ENCODE measurements at regions not wholly inside any gene's neighbourhood (a gene's known extent, or its start where the extent isn't known, plus 50 kb on each side); places are given as distances from the start of the nearest gene placed in this dataset.

DNA sequence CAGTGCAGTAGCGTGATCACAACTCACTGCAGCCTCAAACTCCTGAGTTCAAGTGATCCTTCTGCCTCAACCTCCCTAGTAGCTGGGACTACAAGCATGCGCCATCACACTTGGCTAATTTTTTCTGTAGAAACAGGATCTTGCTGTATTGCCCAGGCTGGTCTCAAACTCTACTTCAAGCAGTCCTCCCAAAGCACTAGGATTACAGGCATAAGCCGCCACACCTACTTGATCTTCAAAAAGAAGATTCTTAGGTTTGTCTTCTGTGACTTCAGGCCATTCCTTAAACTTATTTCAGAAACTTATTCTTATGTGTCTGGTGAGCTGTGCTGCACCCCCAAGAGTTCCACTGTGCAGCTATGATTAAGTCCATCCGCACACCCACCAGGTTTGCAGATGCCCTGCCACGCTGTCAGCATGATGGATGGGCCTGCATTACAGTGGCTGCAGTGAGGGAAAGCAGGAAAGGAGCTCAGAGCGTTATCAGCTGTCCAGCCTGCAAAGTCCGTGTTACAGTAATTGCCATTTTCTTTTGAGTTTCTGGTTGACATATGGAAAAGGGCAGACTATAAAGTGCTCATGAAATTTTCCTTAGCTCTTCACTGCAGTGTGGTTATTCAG is 146.6 kb downstream of the AASDH start:
- DNase-seq (ENCODE audit: low spot score): no peak

DNA sequence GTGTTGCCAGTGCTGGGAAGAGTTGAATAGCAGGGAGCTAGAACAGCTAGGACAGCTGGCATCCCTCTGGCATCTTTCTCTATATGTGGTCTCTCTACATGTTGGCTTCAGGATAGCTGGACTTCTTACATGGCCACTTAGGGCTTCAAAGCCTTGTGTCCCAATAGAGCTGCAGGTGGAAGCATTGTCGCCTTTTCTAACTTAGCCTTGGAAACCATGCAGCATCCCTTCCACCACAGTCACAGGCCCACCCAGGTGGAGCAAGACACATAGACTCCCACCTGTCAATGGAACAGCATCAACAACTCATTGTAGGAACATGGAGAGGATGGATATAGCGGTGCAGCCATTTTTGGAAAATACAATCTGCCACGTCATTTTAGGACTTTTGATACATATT is 149.0 kb downstream of the AASDH start:
- DNase-seq (ENCODE audit: low spot score): no peak

DNA sequence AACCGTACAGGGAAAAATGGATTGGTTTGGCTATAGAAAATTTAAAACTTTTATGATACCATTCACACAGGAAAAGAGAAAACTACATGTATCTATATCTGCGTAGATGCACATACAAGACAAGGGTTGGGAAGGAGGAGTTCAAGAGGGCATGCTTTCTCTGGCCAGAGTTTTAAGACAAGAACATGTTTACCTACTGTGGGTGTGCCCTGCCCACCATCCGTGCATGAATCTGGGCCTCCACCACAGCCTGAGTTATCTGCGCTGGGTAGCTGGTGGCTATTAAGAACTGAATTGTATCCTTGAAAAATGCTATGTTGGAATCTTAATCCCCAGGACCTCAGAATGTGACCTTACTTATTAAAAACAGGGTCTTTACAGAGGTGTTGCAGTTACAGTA is 151.6 kb downstream of the AASDH start:
- no peak for DNase-seq (ENCODE audit: low spot score)

DNA sequence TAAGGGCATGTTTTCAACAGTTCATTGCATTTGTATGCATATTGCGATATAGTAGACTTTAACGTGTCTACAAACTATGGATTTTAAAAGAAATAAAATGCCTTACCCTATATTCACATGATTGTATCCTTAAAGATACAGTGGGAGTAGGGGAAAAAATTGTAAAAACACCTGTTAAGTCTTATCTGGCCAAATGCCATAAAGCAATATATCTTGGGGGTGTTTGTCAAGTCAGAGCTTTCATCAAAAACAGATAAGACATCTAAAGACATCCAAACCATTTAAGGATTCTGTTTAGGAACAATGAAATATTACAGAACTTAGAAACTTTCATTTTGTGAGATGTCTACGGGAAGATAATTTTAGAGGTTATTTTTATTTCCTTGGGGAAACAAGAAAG is 152.3 kb downstream of the AASDH start:
- DNase-seq (ENCODE audit: low spot score): no peak

DNA sequence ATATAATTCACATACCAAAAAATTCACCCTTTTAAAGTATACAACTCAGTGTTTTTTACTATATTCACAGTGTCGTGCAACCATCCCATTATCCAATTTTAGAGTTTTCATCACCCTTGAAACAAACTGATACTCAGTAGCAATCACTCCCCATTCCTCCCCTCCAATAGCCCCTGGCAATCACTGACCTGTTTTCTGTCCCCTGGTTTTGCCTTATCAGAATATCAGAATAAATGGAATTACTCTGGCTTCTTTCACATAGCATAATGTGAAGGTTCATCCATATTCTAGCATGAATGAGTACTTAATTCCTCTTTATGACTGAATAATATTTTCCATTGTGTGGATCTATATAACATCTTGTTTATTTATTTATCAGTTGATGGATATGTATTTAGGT is 153.2 kb downstream of the AASDH start:
- no peak for DNase-seq (ENCODE audit: low spot score)

DNA sequence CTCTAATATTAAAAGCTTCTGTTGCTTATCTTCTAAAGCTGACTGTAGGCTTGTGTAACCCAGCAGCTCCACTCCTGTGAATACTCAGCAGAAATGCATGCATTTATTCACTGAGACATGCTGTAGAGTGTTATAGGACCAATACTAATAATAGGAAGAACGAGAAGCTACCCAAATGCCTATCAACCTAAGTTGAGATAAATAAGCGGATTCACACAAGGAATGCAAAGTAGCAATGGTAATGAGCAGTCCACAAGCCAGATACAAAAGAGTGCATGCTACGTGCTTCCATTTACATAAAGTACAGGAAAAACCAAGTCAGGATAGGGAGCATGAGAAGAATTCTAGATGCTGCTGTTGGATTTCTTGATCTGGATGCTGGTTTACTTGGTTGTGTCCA is 155.9 kb downstream of the AASDH start:
- no peak for DNase-seq (ENCODE audit: low spot score)

DNA sequence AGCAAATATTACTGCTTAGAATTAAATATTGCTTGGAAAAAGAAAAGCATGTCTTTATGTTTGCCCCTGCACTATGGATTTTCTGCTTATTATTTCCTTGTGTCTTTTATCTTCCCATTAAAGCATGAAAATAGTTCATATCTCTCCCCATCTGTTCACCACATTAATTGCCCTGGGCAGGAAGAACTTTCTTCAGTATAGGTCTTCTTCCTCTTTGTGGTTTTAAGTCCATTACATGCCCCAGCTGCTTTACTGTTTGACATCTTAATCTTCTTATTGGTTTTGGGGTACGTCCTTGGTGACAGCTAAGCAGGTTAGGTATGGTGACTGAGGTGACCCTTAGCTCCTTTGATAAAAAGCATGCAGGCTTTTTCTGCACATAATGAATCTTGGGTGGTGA is 157.3 kb downstream of the AASDH start:
- DNase-seq (ENCODE audit: low spot score): no peak

DNA sequence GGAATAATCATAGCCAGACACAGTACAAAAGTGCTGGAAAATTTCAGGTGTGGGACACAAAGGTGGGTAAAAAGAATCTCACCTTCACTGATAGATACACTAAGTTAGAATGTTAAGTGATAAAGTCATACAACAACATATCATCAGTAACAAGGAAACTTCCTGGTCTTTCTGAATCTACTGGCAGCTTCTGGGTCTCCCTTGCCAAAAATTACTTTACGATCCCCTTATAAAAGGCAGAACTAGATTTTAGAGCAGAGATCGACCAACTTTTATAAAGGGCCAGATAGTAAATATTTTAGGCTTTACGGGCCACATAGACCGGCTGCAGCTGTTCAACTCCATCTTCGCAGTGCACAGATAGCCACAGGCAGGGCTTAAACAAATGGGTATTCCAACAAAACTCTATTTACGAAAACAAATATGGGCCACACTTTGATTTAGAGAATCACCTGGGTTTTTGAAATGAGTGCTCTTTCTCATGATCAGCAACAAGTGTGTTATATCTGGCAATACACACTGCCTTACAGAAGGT is 159.9 kb downstream of the AASDH start:
- no peak for DNase-seq (ENCODE audit: low spot score)

DNA sequence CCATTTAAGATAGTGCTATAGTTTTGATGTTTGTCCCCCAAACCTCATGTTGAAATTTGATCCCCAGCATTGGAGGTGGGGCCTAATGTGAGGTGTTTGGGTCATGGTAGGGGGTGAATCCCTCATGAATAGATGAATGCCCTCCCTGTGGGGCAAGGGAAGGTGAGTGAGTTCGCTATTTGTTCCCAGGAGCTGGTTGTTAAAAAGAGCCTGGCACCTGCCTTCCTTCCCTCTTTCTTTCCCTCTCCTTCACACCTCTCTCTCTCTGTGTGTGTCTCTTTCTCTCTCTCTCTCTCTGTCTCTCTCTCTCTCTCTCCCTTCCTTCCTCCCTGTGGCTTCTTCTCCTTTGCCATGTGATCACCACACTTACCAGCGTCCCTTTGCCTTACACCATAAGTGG is 160.7 kb downstream of the AASDH start:
- no peak for DNase-seq (ENCODE audit: low spot score)

DNA sequence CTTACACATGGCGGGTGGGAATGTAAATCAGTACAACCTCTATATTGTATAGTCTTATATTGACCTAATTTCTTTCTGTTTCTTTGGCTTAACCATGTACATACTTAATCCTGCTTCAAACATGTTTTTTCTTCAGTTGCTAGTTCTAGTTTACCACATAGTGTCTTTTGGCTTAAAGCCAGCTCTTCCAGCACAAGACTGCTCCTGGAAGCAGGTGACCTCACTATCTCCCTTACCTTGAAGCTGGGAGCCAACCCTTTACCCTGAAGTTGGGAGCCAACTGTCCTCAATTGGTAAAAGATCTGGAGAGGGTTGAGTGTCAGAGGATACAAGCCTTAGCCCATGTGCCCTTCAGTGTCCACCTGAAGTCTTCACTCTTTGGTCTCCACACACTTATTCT is 162.7 kb downstream of the AASDH start:
- no peak for DNase-seq (ENCODE audit: low spot score)

DNA sequence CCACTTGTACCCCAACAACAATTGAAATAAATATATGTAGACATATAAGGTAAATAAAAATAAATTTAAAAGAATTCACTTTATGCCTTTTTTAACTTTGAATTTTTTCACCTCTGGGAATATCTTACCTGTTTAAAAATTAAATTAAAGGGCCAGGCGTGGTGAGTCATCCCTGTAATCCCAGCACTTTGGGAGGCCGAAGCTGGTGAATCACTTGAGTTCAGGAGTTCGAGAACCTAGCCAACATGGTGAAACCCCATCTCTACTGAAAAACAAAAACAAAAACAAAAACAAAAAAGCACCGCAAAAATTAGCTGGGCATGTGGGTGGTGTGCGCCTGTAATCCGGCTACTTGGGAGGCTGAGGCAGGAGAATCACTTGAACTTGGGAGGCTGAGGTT is 164.8 kb downstream of the AASDH start:
- no peak for DNase-seq (ENCODE audit: low spot score)

DNA sequence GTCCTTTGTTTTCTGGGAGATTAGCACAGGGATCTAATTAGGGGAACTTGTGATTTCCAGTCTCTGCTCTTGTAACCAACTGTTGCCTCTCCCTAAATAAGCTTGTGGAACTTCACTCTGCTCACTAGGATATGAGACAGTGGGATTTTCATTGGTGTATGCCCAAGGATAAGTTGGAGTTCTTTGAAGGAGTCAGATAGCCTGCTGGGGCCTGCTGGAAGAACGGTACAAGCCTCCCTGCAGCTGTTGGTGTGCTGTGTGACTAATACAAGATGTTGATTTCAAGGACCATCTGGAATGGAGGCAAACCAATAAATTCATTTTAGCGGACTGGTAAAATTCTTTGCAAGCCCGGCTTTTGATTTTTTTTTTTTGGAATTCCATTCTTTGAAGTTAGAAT is 167.0 kb downstream of the AASDH start:
- no peak for DNase-seq (ENCODE audit: low spot score)

DNA sequence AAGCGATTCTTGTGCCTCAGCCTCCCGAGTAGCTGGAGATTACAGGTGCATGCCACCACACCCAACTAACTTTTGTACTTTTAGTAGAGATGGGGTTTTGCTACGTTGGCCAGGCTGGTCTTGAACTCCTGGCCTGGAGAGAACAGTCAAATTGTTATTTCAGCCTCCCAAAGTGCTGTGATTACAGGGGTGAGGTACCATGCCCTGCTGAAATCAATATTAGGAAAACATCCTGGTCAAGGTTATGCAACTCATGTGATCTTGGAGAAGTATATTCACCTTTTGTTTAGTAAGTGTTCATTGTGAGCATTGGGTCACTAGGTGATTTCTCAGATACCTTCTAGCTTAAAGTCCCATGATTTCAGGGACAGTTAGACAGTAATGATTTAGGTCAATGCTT is 167.8 kb downstream of the AASDH start:
- DNase-seq (ENCODE audit: low spot score): no peak

DNA sequence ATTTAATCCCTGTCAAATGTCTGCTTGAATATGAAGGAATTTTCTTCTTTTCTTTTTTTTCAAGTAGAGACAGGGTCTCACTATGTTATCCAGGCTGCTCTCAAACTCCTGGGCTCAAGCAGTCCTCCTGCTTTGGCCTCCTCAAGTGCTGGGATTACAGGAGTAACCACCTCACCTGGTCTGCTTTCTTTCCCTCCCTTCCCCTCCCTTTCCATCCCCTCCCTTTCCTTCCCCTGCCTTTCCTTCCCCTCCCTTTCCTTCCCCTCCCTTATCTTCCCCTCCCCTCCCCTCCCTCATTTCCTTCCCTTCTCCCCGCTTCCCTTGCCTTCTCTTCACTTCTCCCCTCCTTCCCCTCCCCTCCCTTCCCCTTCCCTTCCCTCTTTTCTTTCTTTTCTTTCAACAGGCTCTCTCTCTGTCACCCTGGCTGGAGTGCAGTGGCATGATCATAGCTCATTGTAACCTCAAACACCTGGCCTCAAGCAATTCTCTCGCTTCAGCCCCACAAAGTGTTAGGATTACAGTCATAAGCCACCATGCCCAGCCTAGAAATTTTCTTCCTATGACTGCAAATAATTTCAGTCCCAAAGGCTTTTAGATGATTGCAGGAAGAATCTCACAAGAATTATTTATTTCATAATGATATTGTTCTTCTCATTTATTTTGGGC is 168.9 kb downstream of the AASDH start:
- DNase-seq (ENCODE audit: low spot score): no peak

DNA sequence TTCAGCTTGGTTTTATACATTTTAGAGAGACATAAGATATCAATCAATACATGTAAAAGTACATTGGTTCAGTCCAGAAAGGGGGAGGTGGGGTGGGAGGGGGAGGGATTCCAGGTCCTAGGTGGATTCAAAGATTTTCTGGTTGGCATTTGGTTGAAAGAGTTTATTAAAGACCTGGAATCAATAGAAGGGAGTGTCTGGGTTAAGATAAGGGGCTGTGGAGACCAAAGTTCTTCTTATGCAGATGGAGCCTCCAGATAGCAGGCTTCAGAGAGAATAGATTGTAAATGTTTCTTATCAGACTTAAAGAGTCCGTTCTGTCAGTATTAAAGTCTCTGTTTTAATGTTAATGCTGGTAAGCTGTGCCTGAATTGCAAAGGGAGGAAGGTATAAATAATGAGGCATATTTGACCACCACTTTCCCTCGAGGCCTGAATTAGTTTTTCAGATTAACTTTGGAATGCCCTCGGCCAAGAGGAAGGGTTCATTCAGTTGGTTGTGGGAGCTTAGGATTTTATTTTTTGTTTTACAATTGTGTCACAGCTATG is 169.9 kb downstream of the AASDH start:
- no peak for DNase-seq (ENCODE audit: low spot score)

DNA sequence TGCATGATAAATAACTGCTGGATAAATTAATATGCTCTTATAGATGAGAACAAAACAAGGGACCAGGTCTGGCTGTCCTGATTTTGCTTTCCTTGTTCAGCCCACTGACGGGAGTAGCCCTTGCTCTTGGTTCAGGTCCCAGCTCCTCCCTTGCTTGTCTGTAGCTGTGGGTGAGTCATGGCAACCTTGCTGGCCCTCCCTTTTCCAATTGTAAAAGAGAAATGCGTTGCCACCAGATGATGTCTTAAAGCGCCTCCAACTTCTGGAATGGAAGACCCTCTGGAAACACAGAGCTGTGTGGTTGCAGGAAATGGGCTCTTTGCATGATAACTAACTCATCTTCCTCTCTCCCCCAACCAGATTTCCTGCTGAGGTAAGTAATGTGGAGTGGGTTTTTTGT is 171.4 kb downstream of the AASDH start:
- DNase-seq (ENCODE audit: low spot score): no peak

DNA sequence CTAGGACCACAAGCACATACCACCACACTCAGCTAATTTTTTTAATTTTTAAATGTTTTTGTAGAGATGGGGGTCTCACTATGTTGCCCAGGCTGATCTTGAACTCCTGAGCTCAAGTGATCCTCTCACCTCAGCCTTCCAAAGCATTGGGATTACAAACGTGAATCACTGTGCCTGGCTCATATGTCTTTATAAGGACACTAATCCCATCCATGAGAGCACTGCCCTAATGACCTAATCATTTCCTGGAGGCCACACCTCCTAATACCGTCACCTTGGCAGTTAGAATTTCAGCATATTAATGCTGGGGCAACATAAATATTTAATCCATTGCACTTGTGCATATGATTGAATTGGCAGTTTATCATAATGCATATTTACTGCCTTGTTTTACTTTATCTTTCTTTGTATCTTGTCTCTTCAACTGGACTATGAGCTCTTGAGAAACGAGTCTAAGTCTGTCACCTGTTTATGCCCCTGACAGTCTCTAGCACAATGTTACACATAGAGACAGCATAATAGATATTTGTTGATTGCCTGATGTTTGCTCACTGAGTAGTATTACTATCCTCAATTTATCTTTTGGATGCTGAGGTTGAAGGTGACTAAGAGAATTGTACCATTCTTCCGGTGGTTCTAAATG is 172.0 kb downstream of the AASDH start:
- no peak for DNase-seq (ENCODE audit: low spot score)

DNA sequence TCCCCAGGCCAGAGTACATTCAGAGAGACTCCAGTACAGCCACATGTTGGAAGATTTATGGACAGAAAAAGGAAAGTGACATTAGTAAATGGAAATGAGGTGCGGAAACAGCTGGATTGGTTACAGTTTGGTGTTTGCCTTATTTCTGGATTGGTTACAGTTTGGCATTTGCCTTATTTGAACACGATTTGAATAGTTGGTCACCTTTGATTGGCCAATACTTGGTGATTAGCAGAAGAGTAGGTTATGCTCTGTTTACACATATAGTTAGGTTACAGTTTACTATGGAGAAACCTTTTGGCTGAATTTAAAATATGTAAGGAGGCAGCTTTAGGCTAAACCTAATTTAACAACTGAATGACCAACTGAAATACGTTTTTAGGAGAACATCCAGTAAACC is 173.7 kb downstream of the AASDH start:
- DNase-seq (ENCODE audit: low spot score): no peak

DNA sequence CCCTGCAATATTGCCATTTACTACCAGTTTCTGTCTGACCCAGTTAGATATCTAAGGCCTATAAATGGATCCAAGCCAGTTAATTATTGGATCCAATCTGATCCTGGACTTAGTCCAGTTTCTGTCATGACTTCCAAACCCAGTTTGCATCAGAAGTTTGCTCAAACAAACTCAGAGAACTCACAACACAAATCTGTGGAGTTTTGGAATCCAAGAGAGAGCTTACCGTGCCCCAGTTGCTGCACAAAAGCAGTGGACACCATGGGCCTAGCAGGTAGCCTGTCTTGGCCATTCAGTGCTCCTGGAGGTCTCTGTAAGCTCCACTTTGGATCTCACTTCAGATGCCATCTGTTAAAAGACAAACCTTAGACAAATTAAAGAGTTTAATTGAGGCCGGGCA is 174.5 kb downstream of the AASDH start:
- DNase-seq (ENCODE audit: low spot score): no peak

DNA sequence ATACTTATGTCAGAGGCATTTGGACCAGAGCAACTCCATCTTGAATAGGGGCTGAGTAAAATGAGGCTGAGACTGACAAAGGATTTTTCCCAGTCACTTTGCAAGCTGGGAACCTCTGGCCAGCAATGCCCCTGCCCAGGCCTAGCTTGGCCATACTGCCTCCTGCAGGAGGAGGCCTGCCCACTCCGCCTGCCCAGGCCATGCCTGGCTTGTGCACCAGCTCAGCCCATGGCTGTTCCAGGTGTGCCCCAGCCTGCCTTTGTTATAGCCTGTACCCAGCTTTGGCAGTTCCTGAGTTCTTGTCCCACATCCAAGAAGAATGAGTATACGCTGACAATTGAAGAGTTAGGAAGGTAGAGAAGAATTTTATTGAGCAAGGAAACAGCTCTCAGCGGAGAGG is 176.1 kb downstream of the AASDH start:
- no peak for DNase-seq (ENCODE audit: low spot score)

DNA sequence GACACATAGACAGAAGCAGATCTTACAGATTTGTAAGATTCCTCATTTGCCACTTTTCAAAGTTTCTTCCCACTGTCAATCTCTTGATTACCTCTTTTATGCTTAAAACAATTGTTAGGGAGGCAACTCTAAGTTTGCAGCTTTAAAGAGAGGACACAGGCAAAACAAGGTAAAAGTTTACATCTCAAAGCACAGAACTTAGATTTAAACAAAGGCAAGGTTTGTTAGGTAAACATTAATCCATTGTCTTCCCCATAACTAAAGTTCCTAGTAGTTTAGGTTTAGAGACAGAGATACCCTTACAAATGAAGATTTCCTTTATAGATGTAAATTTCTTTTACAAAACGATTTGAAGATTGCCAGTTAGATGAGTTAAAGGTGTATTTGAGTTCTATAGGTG is 176.9 kb downstream of the AASDH start:
- DNase-seq (ENCODE audit: low spot score): no peak

DNA sequence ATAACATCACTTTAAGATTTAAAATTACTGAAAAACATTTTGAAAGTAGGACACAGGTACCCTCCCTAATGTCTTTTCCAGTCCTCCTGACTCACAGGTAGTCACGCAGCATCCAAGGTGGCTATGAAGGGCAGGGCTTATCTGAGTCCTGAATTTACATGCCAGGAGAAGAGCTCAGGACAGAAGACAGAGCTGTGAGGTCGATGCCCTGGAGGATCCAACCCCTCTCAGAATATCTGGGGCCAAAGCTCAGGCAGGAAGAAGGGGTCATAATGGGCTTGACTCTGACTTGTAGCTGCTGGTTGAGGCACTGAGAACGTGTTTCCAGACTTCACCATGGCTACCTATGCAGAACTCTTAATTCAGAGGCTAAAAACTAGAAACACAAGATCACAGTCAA is 177.5 kb downstream of the AASDH start:
- no peak for DNase-seq (ENCODE audit: low spot score)

DNA sequence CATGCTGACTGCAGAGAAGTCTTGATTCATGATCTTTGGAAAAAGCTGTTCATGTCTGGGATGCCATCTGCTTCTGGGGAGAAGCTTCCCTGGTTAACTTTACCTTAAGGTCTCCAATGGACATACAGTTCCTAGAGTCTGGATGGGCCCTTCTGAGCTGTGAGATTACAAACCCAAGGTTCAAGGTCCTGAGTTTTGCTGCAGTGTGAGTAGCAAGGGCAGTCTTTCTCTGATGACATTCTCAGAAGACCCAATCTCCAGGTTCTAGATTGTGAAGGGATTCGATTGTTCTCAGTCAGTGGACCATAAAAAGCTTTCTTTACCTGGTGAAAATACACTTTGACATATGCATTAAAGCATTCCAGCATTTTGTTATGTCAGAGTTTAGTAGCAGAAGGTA is 179.2 kb downstream of the AASDH start:
- no peak for DNase-seq (ENCODE audit: low spot score)

Measured in cerebellar cortex (tissue), 1 donor.